Prostate gland (tissue), 2 donors: ENCODE measurements at regions not wholly inside any gene's neighbourhood (a gene's known extent, or its start where the extent isn't known, plus 50 kb on each side); places are given as distances from the start of the nearest gene placed in this dataset.

Source experiments
- POLR2A ChIP-seq: fragments of 450-650 bp; IDR thresholded peaks from one replicate; pipeline ENCODE4 v1.6.1; 2016; ENCODE audit warnings: antibody characterized with exemption, mild to moderate bottlenecking
- POLR2AphosphoS5 ChIP-seq: sonication (generic); formaldehyde crosslinking; IDR thresholded peaks from one replicate; pipeline ENCODE4 v1.6.1; 2017; ENCODE audit warnings: antibody characterized with exemption
- TF ChIP-seq, protein P1 (sequence below), 4 experiments: fragments of 200-600 bp in 2 of 4; fragments of 450-650 bp in 2 of 4; sonication (generic) in 2 of 4; IDR thresholded peaks; 1 replicate in 3 of 4; 2 replicates in 1 of 4; pipeline ENCODE4 v1.5.1; 2016 to 2019; ENCODE audit warnings: antibody characterized with exemption in 4 of 4, mild to moderate bottlenecking in 2 of 4, moderate library complexity in 2 of 4

DNA sequence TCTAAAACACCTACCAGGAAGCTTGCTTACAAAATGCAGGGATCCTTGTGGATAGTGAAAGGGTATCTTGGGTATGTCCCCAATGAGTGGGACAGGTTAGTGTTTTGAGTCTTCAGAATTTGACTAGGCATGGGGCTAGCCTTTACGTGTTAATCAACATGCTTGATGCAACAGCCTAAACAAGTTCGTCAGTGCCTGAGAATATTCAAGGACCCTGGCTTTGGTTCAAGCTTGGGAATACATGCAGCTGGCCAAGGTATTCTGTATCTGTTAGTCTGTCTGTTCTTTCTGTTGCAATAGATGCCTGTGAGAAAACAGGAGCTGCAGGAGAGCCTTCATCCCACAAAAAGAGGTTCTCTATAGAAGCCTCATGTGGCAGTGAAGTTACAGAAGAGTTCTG is 149.5 kb downstream of the CCNG2 start:
- TF ChIP-seq, protein P1, sequence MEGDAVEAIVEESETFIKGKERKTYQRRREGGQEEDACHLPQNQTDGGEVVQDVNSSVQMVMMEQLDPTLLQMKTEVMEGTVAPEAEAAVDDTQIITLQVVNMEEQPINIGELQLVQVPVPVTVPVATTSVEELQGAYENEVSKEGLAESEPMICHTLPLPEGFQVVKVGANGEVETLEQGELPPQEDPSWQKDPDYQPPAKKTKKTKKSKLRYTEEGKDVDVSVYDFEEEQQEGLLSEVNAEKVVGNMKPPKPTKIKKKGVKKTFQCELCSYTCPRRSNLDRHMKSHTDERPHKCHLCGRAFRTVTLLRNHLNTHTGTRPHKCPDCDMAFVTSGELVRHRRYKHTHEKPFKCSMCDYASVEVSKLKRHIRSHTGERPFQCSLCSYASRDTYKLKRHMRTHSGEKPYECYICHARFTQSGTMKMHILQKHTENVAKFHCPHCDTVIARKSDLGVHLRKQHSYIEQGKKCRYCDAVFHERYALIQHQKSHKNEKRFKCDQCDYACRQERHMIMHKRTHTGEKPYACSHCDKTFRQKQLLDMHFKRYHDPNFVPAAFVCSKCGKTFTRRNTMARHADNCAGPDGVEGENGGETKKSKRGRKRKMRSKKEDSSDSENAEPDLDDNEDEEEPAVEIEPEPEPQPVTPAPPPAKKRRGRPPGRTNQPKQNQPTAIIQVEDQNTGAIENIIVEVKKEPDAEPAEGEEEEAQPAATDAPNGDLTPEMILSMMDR (IDR thresholded peaks at IDR 0.05) = no peak
- TF ChIP-seq POLR2A (no peak), POLR2AphosphoS5 (no peak)
